Panc1 (cell line): ENCODE measurements at regions not wholly inside any gene's neighbourhood (a gene's known extent, or its start where the extent isn't known, plus 50 kb on each side); places are given as distances from the start of the nearest gene placed in this dataset.

Source experiments
- ATAC-seq: fragments of 200-7000 bp; cut with Tn5 transposase; 2 replicates; pipeline ENCODE4 v1.9.1; 2020; ENCODE audit warnings: mild to moderate bottlenecking, moderate library complexity
- BruUV-seq: library from RNA; stranded (reverse); fragments of 400-500 nt; replicated peaks from 2 replicates; lab custom pipeline; 2021; lab: Mats Ljungman, UMichigan
- CTCF ChIA-PET: fragments of 300-600 bp; sonication (Branson Sonifier 250); formaldehyde crosslinking; loops from one replicate; lab custom pipeline; 2022; ENCODE audit warnings: antibody characterized with exemption; lab: Charles Lee
- POLR2A ChIA-PET: fragments of 300-600 bp; sonication (Branson Sonifier 250); formaldehyde crosslinking; loops from one replicate; lab custom pipeline; 2022; ENCODE audit warnings: antibody characterized with exemption; lab: Charles Lee
- DNase-seq: peaks from one replicate; pipeline ENCODE4 v3.0.0-alpha.2; 2010; ENCODE audit warnings: low read depth, low spot score
- H3K27ac ChIP-seq: 2 replicates; pipeline ENCODE4 v1.5.1; 2011; ENCODE audit warnings: mild to moderate bottlenecking, low read length, inconsistent platforms
- H3K27me3 ChIP-seq: fragments of 200-500 bp; sonication (Bioruptor generic); 2 replicates; pipeline ENCODE4 v1.6.0; 2014; ENCODE audit warnings: low read length, inconsistent platforms; ENCODE audit not compliant: control insufficient read depth, insufficient read depth
- H3K36me3 ChIP-seq: fragments of 200-500 bp; sonication (Bioruptor generic); 2 replicates; pipeline ENCODE4 v1.5.1; 2014; ENCODE audit warnings: inconsistent platforms, mild to moderate bottlenecking, low read length, moderate library complexity; ENCODE audit not compliant: control insufficient read depth, insufficient read depth
- H3K4me1 ChIP-seq: 2 replicates; pipeline ENCODE4 v1.5.1; 2011; ENCODE audit warnings: inconsistent platforms, mild to moderate bottlenecking, low read length, moderate library complexity; ENCODE audit not compliant: control insufficient read depth, insufficient read depth
- H3K4me3 ChIP-seq, 2 experiments: 2 replicates each; pipeline ENCODE4 v1.5.1; 2011 to 2012; ENCODE audit warnings: low read depth in 2 of 2, low read length in 2 of 2, mild to moderate bottlenecking in 2 of 2, inconsistent platforms in 1 of 2, moderate library complexity in 1 of 2
- H3K9me3 ChIP-seq: fragments of 200-500 bp; sonication (Bioruptor generic); 2 replicates; pipeline ENCODE4 v1.5.1; 2014; ENCODE audit warnings: low read depth, mild to moderate bottlenecking, inconsistent platforms, low read length, moderate library complexity; ENCODE audit not compliant: control insufficient read depth, insufficient read depth
- CTCF ChIP-seq: fragments of 450-650 bp; IDR thresholded peaks from 2 replicates; pipeline ENCODE4 v1.5.1; 2017; ENCODE audit warnings: mild to moderate bottlenecking
- POLR2AphosphoS5 ChIP-seq: IDR thresholded peaks from 2 replicates; pipeline ENCODE4 v1.6.1; 2012; ENCODE audit warnings: mild to moderate bottlenecking, low read depth, low read length, moderate library complexity
- REST ChIP-seq, 2 experiments: IDR thresholded peaks; 2 replicates each; pipeline ENCODE4 v1.6.1; 2011 to 2012; ENCODE audit warnings: low read depth in 2 of 2, control low read depth in 1 of 2, low read length in 1 of 2, mild to moderate bottlenecking in 1 of 2, moderate library complexity in 1 of 2; ENCODE audit not compliant: insufficient read depth in 1 of 2
- SIN3A ChIP-seq: IDR thresholded peaks from 2 replicates; pipeline ENCODE4 v1.6.1; 2012; ENCODE audit warnings: low read depth, mild to moderate bottlenecking, low read length, moderate library complexity, borderline replicate concordance; ENCODE audit not compliant: insufficient read depth
- TCF7L2 ChIP-seq: IDR thresholded peaks from 2 replicates; pipeline ENCODE4 v1.6.1; 2011; ENCODE audit warnings: mild to moderate bottlenecking, low read depth, low read length, inconsistent platforms
- in situ Hi-C: cut with HindIII; loops from 2 replicates; pipeline ENCODE4 v1.10.0; 2016; ENCODE audit warnings: low sequenced_read_pairs, low pct_unique_long_range_greater_than_20kb
- intact Hi-C: fragments of 100-400 bp; cut with micrococcal nuclease; formaldehyde crosslinking; loops from one replicate; pipeline ENCODE4 v1.10.0; 2022; ENCODE audit not compliant: unreplicated experiment

DNA sequence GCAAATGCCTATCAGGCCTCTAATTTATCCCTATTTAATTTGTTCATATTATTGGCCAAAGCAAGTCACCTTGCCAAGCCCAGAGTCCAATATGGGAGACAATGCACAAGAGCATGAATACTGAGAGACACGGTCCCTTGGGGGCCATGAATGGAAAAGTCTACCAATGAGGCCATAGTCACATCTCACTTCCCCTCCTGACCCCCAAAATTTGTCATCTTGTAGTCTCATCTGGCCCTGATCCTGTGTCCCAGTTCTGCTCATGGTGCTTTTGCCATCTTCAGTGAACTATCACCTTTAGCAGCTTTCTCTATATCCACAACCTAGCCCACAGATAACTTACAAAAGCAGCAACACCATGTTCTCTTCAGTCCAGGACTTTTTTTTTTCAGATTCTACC, 302.7 kb upstream of the MGAT5 start:
- H3K4me3 ChIP-seq: no peak overlapping the region
- no peaks in the 10 kb centered on the region for H3K27me3 ChIP-seq
- intact Hi-C loops: no loop called here
- no peak for DNase-seq
- in situ Hi-C loops: no loop called here
- ChIA-PET POLR2A (no interaction called here), CTCF (no interaction called here)
- no peaks in the 10 kb centered on the region for H3K9me3 ChIP-seq
- no TSS peak for BruUV-seq
- no peak overlapping the region for H3K27ac ChIP-seq
- no peak for TF ChIP-seq REST (IDR thresholded peaks at IDR 0.05; ENCODE audit: insufficient read depth in 1 of 2, low read depth in 2 of 2, low read length in 1 of 2)
- H3K36me3 ChIP-seq: no peaks in the 10 kb centered on the region
- H3K4me1 ChIP-seq: no peaks in the 10 kb centered on the region
- ATAC-seq: no peak

DNA sequence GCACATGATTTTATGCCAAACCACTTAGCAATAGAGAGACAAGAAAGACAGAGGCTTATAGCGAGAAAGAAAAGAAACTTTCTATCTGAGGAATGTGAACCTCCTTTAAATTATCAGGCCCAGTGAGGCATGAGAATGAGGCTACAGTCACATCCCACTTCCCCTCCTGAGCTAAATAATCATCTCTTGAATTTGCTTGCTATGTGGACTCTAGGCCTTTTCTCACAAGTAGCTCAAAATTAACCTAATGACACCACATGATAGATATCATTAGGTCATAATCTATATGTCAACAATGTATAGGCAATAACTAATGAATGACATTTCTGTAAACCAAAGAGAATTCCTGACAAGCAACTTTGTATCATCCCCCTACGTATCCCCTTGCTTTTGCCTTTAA, 301.5 kb upstream of the MGAT5 start:
- ATAC-seq (no peak), DNase-seq (no peak)
- H3K27ac ChIP-seq: no peak overlapping the region
- no peaks in the 10 kb centered on the region for H3K27me3 ChIP-seq
- ChIA-PET POLR2A (no interaction called here), CTCF (no interaction called here)
- TF ChIP-seq TCF7L2 (no peak), REST (IDR thresholded peaks at IDR 0.05; ENCODE audit: insufficient read depth in 1 of 2, low read depth in 2 of 2, low read length in 1 of 2) (no peak), CTCF (no peak)
- in situ Hi-C loops: no loop called here
- no TSS peak for BruUV-seq
- no peak overlapping the region for H3K4me3 ChIP-seq
- H3K36me3 ChIP-seq: no peaks in the 10 kb centered on the region
- no peaks in the 10 kb centered on the region for H3K4me1 ChIP-seq
- no peaks in the 10 kb centered on the region for H3K9me3 ChIP-seq
- intact Hi-C loops: no loop called here

- ChIA-PET CTCF (no interaction called here), POLR2A (no interaction called here)
- H3K27ac ChIP-seq: no peak overlapping the region
- no peak for DNase-seq
- in situ Hi-C loops: no loop called here
- H3K27me3 ChIP-seq: no peaks in the 10 kb centered on the region
- H3K9me3 ChIP-seq: no peaks in the 10 kb centered on the region
- TF ChIP-seq SIN3A (no peak), REST (IDR thresholded peaks at IDR 0.05; ENCODE audit: insufficient read depth in 1 of 2, low read depth in 2 of 2, low read length in 1 of 2) (no peak), TCF7L2 (no peak), CTCF (no peak), POLR2AphosphoS5 (no peak)
- no peaks in the 10 kb centered on the region for H3K36me3 ChIP-seq
- H3K4me3 ChIP-seq: no peak overlapping the region
- H3K4me1 ChIP-seq: no peaks in the 10 kb centered on the region
- intact Hi-C loops: no loop called here
- BruUV-seq: no TSS peak
- ATAC-seq: no peak
Observed at GRCh38 chr2:133952896-133953295, 301.0 kb upstream of the MGAT5 start.
